Sigmoid colon (tissue), 3 donors: ENCODE measurements at regions not wholly inside any gene's neighbourhood (a gene's known extent, or its start where the extent isn't known, plus 50 kb on each side); places are given as distances from the start of the nearest gene placed in this dataset.

ENCODE experiments used
- CTCF ChIP-seq, 4 experiments: fragments of 450-650 bp in 3 of 4; fragments of 200-600 bp in 1 of 4; IDR thresholded peaks; one replicate each; pipeline ENCODE4 v1.5.1; 2016 to 2019; ENCODE audit warnings: antibody characterized with exemption in 4 of 4, mild to moderate bottlenecking in 3 of 4, moderate library complexity in 2 of 4
- POLR2A ChIP-seq, 2 donors: fragments of 450-650 bp; IDR thresholded peaks; one replicate each; pipeline ENCODE4 v1.6.1; 2016; ENCODE audit warnings: antibody characterized with exemption in 2 of 2, mild to moderate bottlenecking in 2 of 2, moderate library complexity in 2 of 2

DNA sequence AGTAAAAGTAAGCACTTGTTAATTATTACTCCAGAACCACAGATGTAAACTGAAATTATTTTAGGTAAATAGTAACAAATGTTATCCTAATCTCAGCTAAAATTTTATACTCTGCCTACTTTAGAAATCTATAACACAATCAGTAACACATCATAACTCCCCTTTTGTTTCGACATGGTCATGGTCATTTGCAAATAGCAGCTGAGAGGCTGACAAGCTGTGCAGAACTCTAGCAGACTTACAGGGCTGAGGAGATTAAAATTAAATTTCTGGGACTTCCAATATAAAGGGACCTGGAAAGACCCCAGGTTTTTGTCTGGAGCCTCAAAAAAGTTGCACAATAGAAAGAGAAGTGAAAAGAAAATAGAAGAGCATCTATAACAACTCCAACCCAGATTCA, 88.8 kb downstream of the PRL start:
- no peak for TF ChIP-seq CTCF (IDR thresholded peaks at IDR 0.05)
- TF ChIP-seq POLR2A (IDR thresholded peaks at IDR 0.05) = no peak
